HepG2 (cell line): ENCODE measurements at regions not wholly inside any gene's neighbourhood (a gene's known extent, or its start where the extent isn't known, plus 50 kb on each side); places are given as distances from the start of the nearest gene placed in this dataset.

ENCODE experiments used
- ATAC-seq: fragments of 200-7000 bp; cut with Tn5 transposase; 3 replicates; pipeline ENCODE4 v1.9.1; 2020; ENCODE audit warnings: mild to moderate bottlenecking, moderate library complexity
- BruUV-seq: library from RNA; stranded (reverse); fragments of 400-500 nt; replicated peaks from 2 replicates; lab custom pipeline; 2021; lab: Mats Ljungman, UMichigan
- CTCF ChIA-PET: fragments of 300-600 bp; formaldehyde crosslinking; extraction: SDS; loops from one replicate; lab custom pipeline; 2021; ENCODE audit warnings: low total read pairs, inconsistent platforms, low intra/inter-chr PET ratio; lab: Yijun Ruan, JAX
- POLR2A ChIA-PET: fragments of 350-600 bp; sonication (Branson Sonifier 250); formaldehyde crosslinking; loops from one replicate; lab custom pipeline; 2020; ENCODE audit warnings: antibody characterized with exemption, inconsistent platforms; lab: Yijun Ruan, JAX
- DNase-seq: peaks from one replicate; pipeline ENCODE4 v3.0.0-alpha.2; 2015; ENCODE audit warnings: low spot score
- FAIRE-seq: peaks from 3 replicates; lab custom pipeline; 2011; peaks lifted over from hg19 to GRCh38; lab: Jason Lieb, UNC
- H2AFZ ChIP-seq: one replicate; pipeline ENCODE4 v1.6.1; 2011; ENCODE audit warnings: low read length, inconsistent platforms
- H3K27ac ChIP-seq: fragments of 300-600 bp; 3 replicates; pipeline ENCODE4 v1.8.0; 2011; ENCODE audit warnings: mixed run types, mild to moderate bottlenecking, mixed read lengths, low read length, inconsistent platforms; ENCODE audit not compliant: insufficient read depth; ENCODE audit errors: extremely low read length
- H3K27me3 ChIP-seq, 2 experiments: fragments of 200-600 bp in 1 of 2; 2 replicates in 1 of 2; 3 replicates in 1 of 2; pipeline versions ENCODE4 v1.6.0 to v1.8.0; 2011; ENCODE audit warnings: low read length in 2 of 2, mild to moderate bottlenecking in 2 of 2, moderate library complexity in 2 of 2, inconsistent platforms in 1 of 2; ENCODE audit not compliant: insufficient read depth in 2 of 2, control insufficient read depth in 1 of 2
- H3K36me3 ChIP-seq, 2 experiments: fragments of 200-600 bp in 1 of 2; replicated peaks in 1 of 2; 2 replicates in 1 of 2; 3 replicates in 1 of 2; pipeline versions ENCODE4 v1.5.1 to v1.8.0; 2011; ENCODE audit warnings: low read length in 2 of 2, inconsistent platforms in 1 of 2; ENCODE audit not compliant: insufficient read depth in 2 of 2, control insufficient read depth in 1 of 2
- H3K4me1 ChIP-seq: 2 replicates; pipeline ENCODE4 v1.5.1; 2012; ENCODE audit warnings: low read length, inconsistent platforms; ENCODE audit not compliant: insufficient read depth
- H3K4me2 ChIP-seq: 2 replicates; pipeline ENCODE4 v1.6.0; 2011; ENCODE audit warnings: low read depth, low read length, inconsistent platforms
- H3K4me3 ChIP-seq, 3 experiments: fragments of 200-600 bp in 1 of 3; sonication (generic), shearing (Covaris generic) in 1 of 3; replicated peaks in 1 of 3; 2 replicates each; pipeline ENCODE4 v1.5.1; 2011 to 2016; ENCODE audit warnings: low read length in 3 of 3, inconsistent platforms in 2 of 3, low read depth in 2 of 3, mild to moderate bottlenecking in 2 of 3, control low read depth in 1 of 3, mixed read lengths in 1 of 3; ENCODE audit not compliant: insufficient read depth in 1 of 3
- H3K79me2 ChIP-seq: one replicate; pipeline ENCODE4 v1.6.1; 2011; ENCODE audit warnings: low read length, inconsistent platforms; ENCODE audit not compliant: insufficient read depth
- H3K9ac ChIP-seq: 2 replicates; pipeline ENCODE4 v1.6.0; 2011; ENCODE audit warnings: mild to moderate bottlenecking, low read depth, low read length, inconsistent platforms; ENCODE audit not compliant: insufficient read depth
- H3K9me3 ChIP-seq: 2 replicates; pipeline ENCODE4 v1.5.1; 2012; ENCODE audit warnings: mild to moderate bottlenecking, low read length
- H4K20me1 ChIP-seq: 2 replicates; pipeline ENCODE4 v1.6.0; 2011; ENCODE audit warnings: inconsistent platforms, mild to moderate bottlenecking, low read length, moderate library complexity; ENCODE audit not compliant: insufficient read depth
- CBX1 ChIP-seq: IDR thresholded peaks from one replicate; pipeline ENCODE4 v1.6.1; 2016; ENCODE audit warnings: antibody characterized with exemption, low read depth
- FLYWCH1 ChIP-seq: sonication (generic); formaldehyde crosslinking; IDR thresholded peaks from 2 replicates; pipeline ENCODE4 v1.8.1; 2023; ENCODE audit warnings: mild to moderate bottlenecking, missing genetic modification reagents
- HOXA7 ChIP-seq: sonication (generic); formaldehyde crosslinking; IDR thresholded peaks from 2 replicates; pipeline ENCODE4 v1.8.1; 2022; ENCODE audit warnings: mild to moderate bottlenecking, missing genetic modification reagents, moderate library complexity
- NR3C1 ChIP-seq: sonication (generic); formaldehyde crosslinking; IDR thresholded peaks from 2 replicates; pipeline ENCODE4 v1.4.0; 2020; ENCODE audit warnings: missing genetic modification reagents
- PATZ1 ChIP-seq: sonication (generic); formaldehyde crosslinking; IDR thresholded peaks from 2 replicates; pipeline ENCODE4 v1.4.0; 2020; ENCODE audit warnings: missing genetic modification reagents
- ZNF10 ChIP-seq: sonication (generic); formaldehyde crosslinking; IDR thresholded peaks from 2 replicates; pipeline ENCODE4 v1.4.0; 2020; ENCODE audit warnings: mild to moderate bottlenecking, low read depth, missing genetic modification reagents, borderline replicate concordance
- ZNF589 ChIP-seq: sonication (generic); formaldehyde crosslinking; conservative IDR thresholded peaks from 2 replicates; pipeline ENCODE4 v1.8.0; 2022; ENCODE audit warnings: mild to moderate bottlenecking, moderate library complexity, missing genetic modification reagents
- ZNF749 ChIP-seq: sonication (generic); formaldehyde crosslinking; IDR thresholded peaks from 2 replicates; pipeline ENCODE4 v1.8.0; 2022; ENCODE audit warnings: mild to moderate bottlenecking, missing genetic modification reagents, moderate library complexity, borderline replicate concordance
- ZNF790 ChIP-seq: sonication (generic); formaldehyde crosslinking; IDR thresholded peaks from 2 replicates; pipeline ENCODE4 v1.8.0; 2022; ENCODE audit warnings: missing genetic modification reagents, mild to moderate bottlenecking, borderline replicate concordance
- WGBS: methylation state at CpG from one replicate; pipeline ENCODE4 v1.1.6; 2017; ENCODE audit warnings: low lambda C conversion rate; 5-methylcytosine and 5-hydroxymethylcytosine counted together
- in situ Hi-C: cut with HindIII; loops from 2 replicates; pipeline ENCODE4 v1.10.0; 2017; ENCODE audit warnings: low pct_unique_long_range_greater_than_20kb; ENCODE audit not compliant: extremely low pct_ligation_motif_present
- intact Hi-C: fragments of 100-400 bp; cut with micrococcal nuclease; formaldehyde crosslinking; loops from one replicate; pipeline ENCODE4 v1.10.0; 2022; ENCODE audit not compliant: unreplicated experiment
- TF ChIP-seq, protein P1 (sequence below): sonication (generic); formaldehyde crosslinking; IDR thresholded peaks from 2 replicates; pipeline ENCODE4 v1.8.0; 2023; ENCODE audit warnings: mild to moderate bottlenecking, missing genetic modification reagents

DNA sequence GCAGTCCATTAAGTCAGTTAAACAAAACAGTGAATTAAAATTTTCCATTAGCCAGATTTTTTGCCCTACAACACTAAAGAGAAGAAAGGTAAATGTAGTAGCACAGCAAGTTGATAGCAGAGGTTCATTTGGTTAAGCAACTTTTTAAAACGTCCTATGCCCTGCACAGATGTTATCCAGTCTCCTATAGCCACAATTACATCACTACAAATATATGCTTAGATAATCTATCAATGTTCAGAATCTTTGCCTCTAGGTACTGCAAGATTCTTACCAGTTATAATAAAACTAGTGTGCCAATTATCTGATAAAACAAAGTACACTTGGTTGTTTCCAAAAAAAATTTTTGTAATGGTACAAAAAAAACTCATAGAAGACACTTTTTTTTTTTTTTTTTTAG is 175.5 kb upstream of the MYO3A start:
- CTCF ChIA-PET = interaction anchor here (1.2 kb wide), 1 partner anchor 511 kb away, joined by 5 read pairs; no protein-coding TSS in a partner anchor
- H3K27me3 ChIP-seq = no peaks in the 10 kb centered on the region
- intact Hi-C loops = no loop called here

More for the DNA sequence above, 175.5 kb upstream of the MYO3A start:
- H2AFZ ChIP-seq = no peak overlapping the region
- BruUV-seq = no TSS peak
- in situ Hi-C loops = no loop called here
- DNase-seq = no peak
- 0% methylated on average over 1 of the region's 1 CpG for WGBS
- no peaks in the 10 kb centered on the region for H3K9me3 ChIP-seq
- no peaks in the 10 kb centered on the region for H3K4me1 ChIP-seq
- no peak for ATAC-seq
- no peak overlapping the region for H3K27ac ChIP-seq
- H3K4me2 ChIP-seq = no peak overlapping the region
- no peak overlapping the region for H3K4me3 ChIP-seq
- no peaks in the 10 kb centered on the region for H3K79me2 ChIP-seq
- no peak overlapping the region for H3K9ac ChIP-seq
- POLR2A ChIA-PET = no interaction called here
- no peaks in the 10 kb centered on the region for H3K36me3 ChIP-seq
- FAIRE-seq = no peak
- TF ChIP-seq ZNF749 (CRISPR knock-in tag) = no peak
- TF ChIP-seq ZNF10 (CRISPR knock-in tag) = no peak
- no peak for TF ChIP-seq NR3C1
- no peak for TF ChIP-seq HOXA7
- TF ChIP-seq ZNF589 (CRISPR knock-in tag) = no peak
- no peak for TF ChIP-seq CBX1
- no peak for TF ChIP-seq PATZ1 (CRISPR knock-in tag)
- TF ChIP-seq FLYWCH1 (CRISPR knock-in tag) = no peak
- TF ChIP-seq, protein P1, sequence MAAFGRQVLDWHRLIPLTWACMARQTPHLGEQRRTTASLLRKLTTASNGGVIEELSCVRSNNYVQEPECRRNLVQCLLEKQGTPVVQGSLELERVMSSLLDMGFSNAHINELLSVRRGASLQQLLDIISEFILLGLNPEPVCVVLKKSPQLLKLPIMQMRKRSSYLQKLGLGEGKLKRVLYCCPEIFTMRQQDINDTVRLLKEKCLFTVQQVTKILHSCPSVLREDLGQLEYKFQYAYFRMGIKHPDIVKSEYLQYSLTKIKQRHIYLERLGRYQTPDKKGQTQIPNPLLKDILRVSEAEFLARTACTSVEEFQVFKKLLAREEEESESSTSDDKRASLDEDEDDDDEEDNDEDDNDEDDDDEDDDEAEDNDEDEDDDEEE (CRISPR knock-in tag) = no peak
- TF ChIP-seq ZNF790 (CRISPR knock-in tag) = no peak
- H4K20me1 ChIP-seq = no peaks in the 10 kb centered on the region
